ENCODE measurements at regions not wholly inside any gene's neighbourhood (a gene's known extent, or its start where the extent isn't known, plus 50 kb on each side); places are given as distances from the start of the nearest gene placed in this dataset.

DNA sequence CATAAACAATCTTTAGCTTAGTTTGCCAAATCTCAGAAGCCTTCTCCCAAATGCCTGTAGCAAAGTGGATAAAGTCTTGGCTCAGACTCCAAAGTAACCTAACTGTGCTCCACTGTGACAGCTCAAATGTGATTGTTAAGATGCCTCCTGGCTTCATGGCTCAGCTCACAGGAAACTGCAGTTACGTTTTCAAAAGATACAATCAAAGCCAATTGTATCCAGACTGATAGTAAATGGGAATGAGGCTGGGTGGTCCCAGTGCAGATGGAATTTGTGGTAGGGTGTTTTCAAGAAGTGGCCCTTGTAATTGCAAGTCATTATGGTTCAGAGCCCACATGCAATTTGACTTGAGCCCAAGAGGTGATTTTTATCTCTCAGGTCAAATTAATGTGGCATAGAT lies 151.2 kb upstream of the TAB2 start:
- TF ChIP-seq, protein P1, sequence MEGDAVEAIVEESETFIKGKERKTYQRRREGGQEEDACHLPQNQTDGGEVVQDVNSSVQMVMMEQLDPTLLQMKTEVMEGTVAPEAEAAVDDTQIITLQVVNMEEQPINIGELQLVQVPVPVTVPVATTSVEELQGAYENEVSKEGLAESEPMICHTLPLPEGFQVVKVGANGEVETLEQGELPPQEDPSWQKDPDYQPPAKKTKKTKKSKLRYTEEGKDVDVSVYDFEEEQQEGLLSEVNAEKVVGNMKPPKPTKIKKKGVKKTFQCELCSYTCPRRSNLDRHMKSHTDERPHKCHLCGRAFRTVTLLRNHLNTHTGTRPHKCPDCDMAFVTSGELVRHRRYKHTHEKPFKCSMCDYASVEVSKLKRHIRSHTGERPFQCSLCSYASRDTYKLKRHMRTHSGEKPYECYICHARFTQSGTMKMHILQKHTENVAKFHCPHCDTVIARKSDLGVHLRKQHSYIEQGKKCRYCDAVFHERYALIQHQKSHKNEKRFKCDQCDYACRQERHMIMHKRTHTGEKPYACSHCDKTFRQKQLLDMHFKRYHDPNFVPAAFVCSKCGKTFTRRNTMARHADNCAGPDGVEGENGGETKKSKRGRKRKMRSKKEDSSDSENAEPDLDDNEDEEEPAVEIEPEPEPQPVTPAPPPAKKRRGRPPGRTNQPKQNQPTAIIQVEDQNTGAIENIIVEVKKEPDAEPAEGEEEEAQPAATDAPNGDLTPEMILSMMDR (IDR thresholded peaks at IDR 0.05; ENCODE audit: low read depth, low read length) = no peak
- no peak for TF ChIP-seq EZH2phosphoT487 (IDR thresholded peaks at IDR 0.05; ENCODE audit: low read depth)
